Left ventricle myocardium inferior (tissue), 1 donor: ENCODE measurements at regions not wholly inside any gene's neighbourhood (a gene's known extent, or its start where the extent isn't known, plus 50 kb on each side); places are given as distances from the start of the nearest gene placed in this dataset.

Experiments
- DNase-seq: peaks from one replicate; pipeline ENCODE4 v3.0.0-alpha.2; 2020
- H3K27ac ChIP-seq: fragments of 200-600 bp; replicated peaks from 2 replicates; pipeline ENCODE4 v1.8.0; 2021
- H3K27me3 ChIP-seq: fragments of 200-600 bp; 2 replicates; pipeline ENCODE4 v1.8.0; 2021; ENCODE audit warnings: low read depth
- H3K36me3 ChIP-seq: fragments of 200-600 bp; 2 replicates; pipeline ENCODE4 v1.8.0; 2021
- H3K4me1 ChIP-seq: fragments of 200-600 bp; 2 replicates; pipeline ENCODE4 v1.8.0; 2021
- H3K4me3 ChIP-seq: fragments of 200-600 bp; 2 replicates; pipeline ENCODE4 v1.8.0; 2021; ENCODE audit warnings: mild to moderate bottlenecking, moderate library complexity
- H3K9me3 ChIP-seq: fragments of 200-600 bp; replicated peaks from 2 replicates; pipeline ENCODE4 v1.8.0; 2021
- intact Hi-C: fragments of 100-400 bp; cut with micrococcal nuclease; formaldehyde crosslinking; loops from one replicate; pipeline ENCODE4 v1.11.0; 2022
- TF ChIP-seq, protein P1 (sequence below): fragments of 200-600 bp; IDR thresholded peaks from 2 replicates; pipeline ENCODE4 v1.8.0; 2021; ENCODE audit warnings: antibody characterized with exemption, mild to moderate bottlenecking, borderline replicate concordance
- donor health status: DM: no; HTN: yes; CAD: no; lungs with severe emphysema.

DNA sequence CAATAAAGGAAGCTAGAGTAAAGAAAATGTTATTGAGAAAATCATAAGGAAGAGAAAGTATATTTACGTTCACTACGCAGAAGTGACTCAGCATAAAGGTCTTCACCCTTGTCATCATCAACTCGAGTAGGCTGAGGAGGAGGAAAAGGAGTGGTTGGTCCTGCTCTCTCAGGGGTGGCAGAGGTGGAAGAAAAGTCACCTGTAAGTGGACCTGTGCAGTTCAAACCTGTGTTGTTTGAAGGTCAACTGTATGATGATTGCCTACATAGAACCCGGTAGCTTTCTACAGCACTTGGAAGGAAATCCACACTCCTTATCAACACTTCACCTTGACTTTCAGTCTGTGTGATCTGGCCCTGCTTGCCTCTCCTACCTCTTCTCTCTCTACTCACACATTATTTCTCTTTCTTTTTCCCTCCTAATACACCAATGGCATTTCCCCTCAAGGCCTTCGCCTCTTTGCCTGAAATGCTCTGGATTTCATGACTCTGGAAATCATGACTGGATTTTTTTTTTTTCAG is 109.3 kb upstream of the CPEB4 start:
- H3K4me3 ChIP-seq: no peak overlapping the region
- no peak overlapping the region for H3K27ac ChIP-seq
- H3K9me3 ChIP-seq: no peaks in the 10 kb centered on the region
- H3K4me1 ChIP-seq: peaks cover 20% of the 10 kb centered on the region
- no peaks in the 10 kb centered on the region for H3K36me3 ChIP-seq
- no peaks in the 10 kb centered on the region for H3K27me3 ChIP-seq
- DNase-seq: no peak
- TF ChIP-seq, protein P1, sequence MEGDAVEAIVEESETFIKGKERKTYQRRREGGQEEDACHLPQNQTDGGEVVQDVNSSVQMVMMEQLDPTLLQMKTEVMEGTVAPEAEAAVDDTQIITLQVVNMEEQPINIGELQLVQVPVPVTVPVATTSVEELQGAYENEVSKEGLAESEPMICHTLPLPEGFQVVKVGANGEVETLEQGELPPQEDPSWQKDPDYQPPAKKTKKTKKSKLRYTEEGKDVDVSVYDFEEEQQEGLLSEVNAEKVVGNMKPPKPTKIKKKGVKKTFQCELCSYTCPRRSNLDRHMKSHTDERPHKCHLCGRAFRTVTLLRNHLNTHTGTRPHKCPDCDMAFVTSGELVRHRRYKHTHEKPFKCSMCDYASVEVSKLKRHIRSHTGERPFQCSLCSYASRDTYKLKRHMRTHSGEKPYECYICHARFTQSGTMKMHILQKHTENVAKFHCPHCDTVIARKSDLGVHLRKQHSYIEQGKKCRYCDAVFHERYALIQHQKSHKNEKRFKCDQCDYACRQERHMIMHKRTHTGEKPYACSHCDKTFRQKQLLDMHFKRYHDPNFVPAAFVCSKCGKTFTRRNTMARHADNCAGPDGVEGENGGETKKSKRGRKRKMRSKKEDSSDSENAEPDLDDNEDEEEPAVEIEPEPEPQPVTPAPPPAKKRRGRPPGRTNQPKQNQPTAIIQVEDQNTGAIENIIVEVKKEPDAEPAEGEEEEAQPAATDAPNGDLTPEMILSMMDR: no peak
- intact Hi-C loops: no loop called here

DNA sequence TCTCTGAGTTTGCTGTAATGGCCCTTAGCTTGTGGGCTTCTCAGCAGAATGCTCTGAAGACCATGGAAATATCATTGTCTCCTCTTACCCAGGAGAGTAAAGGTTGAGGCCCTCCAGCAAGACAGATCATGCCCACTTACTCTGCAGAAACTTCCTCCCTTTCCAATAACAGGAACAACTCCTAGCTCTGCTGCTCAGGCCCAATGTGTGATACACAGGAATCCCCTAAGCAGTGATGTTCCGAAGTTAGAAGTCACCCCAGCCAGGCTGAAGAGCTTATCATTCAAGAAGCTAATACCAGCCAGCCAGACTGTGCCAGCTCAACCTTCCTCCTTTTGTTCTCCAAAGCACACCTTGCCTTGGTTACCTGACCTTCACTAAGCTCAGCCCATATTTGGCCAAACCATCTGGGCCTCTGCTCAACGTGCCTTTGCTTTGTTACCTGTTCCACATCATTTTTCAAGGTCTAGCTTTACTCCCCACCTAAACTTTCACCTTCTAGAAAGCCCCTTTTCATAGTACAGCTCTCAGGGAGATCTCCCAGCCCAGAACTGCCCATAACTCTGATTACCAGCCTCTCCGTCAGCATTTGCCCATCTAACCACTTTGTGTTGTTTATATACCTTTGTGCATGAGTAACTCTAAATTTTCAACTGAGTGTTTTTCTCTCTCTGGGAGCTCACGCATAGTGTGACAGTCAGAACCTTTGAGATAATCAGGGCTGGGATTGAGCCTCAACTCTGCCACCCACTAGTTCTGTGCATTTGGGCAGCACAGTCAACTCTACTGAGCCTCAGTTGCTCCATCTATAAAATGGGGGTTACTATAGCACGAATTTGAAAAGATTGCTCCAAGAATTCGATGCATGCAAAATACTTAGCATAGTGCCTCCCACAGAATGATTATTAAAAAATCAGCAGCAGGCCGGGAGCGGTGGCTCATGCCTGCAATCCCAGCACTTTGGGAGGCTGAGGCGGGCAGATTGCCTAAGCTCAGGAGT is 107.6 kb upstream of the CPEB4 start:
- no peak overlapping the region for H3K27ac ChIP-seq
- no peak overlapping the region for H3K4me3 ChIP-seq
- H3K9me3 ChIP-seq: no peaks in the 10 kb centered on the region
- TF ChIP-seq, protein P1: no peak
- H3K36me3 ChIP-seq: no peaks in the 10 kb centered on the region
- no peak for DNase-seq
- peaks cover 18% of the 10 kb centered on the region for H3K4me1 ChIP-seq
- no peaks in the 10 kb centered on the region for H3K27me3 ChIP-seq
- intact Hi-C loops: no loop called here

DNA sequence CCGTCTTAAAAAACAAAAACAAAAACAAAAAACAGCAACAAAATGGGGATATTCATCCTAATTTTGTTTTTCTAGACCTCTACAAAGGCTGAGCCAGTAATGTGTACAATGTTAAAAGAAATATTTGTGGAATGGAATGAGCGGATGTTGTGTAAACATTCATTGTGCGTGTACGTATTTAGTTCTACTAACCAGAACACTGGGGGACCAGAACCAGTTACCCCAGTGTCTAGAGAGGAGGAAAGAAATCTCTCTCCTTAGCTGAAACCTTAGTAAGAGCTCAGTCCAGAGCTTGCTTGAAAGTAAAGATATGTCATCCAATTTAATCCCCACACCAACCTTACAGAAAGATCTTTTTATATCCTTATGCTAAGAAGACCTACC is 106.7 kb upstream of the CPEB4 start:
- Histone ChIP-seq H3K36me3 (no peaks in the 10 kb centered on the region), H3K9me3 (no peaks in the 10 kb centered on the region), H3K27ac (peak overlapping the region; percentile 58), H3K4me3 (no peak overlapping the region), H3K27me3 (no peaks in the 10 kb centered on the region), H3K4me1 (peaks cover 18% of the 10 kb centered on the region)
- TF ChIP-seq, protein P1: no peak
- no peak for DNase-seq
- intact Hi-C loops: no loop called here

DNA sequence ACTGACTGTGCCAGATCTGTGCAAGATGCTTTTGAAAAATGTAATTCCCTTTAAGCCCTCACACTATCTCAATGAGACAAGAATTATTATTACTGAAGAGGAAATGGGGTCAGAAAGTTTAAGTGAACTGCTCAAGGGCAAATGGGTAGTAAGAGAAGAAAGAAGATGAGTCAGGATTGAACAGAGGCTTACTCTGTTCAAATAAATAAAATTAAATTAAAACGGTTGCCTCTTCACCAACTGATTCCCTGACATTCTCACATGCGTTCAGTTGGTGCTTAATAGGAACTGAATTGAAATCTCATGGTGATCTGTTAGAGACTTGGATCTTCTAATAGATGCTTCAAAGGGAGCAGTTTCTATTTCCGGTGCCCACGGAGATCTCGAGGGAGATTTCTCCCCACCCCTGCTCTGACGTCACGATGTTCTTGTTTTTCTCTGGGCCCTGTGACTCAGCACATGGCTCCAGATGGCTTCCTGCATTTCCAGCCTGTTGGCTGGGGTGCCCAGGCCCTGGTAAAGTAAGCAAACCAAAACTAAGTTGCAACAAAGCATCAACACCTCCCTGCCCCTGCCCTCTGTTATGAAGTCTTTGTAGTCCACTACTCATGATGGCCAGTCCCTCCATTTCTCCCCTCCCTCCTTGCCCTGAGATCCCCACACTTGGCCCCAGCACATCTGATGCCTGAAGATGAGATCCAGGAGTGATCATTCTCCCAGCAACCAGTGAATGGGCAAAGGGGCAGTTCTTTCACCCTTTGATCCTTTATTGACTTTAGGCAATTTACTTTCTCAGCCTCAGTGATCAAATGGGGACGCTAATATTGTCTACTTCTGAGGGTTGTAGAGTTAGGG is 106.1 kb upstream of the CPEB4 start:
- Histone ChIP-seq H3K27me3 (no peaks in the 10 kb centered on the region), H3K4me3 (no peak overlapping the region), H3K27ac (peak overlapping the region; percentile 58), H3K4me1 (peaks cover 18% of the 10 kb centered on the region), H3K9me3 (no peaks in the 10 kb centered on the region), H3K36me3 (no peaks in the 10 kb centered on the region)
- intact Hi-C loops: no loop called here
- TF ChIP-seq, protein P1: no peak
- DNase-seq: peak; percentile 75

DNA sequence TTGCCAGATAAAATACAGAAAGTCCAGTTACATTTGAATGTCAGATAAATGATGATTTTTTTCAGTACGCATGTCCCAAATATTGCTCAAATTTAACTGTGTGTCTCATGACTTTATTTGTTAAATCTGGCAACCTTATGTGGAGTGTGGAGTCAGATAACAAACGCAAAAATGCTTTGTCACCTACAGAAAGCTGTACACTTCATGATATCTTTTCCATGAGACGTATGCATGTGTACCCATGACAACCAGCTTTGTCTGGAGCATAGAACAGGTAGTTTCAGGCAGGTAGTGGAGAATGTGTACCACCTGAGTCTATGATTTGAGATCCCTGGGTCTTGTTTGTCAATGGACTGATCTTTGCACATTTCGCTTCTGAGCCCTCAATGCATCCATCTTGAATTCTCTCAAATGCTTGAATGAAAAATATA is 105.5 kb upstream of the CPEB4 start:
- no peak overlapping the region for H3K4me3 ChIP-seq
- peaks cover 18% of the 10 kb centered on the region for H3K4me1 ChIP-seq
- no peak for DNase-seq
- TF ChIP-seq, protein P1: no peak
- no peaks in the 10 kb centered on the region for H3K27me3 ChIP-seq
- H3K27ac ChIP-seq: peak overlapping the region; percentile 58
- intact Hi-C loops: no loop called here
- no peaks in the 10 kb centered on the region for H3K36me3 ChIP-seq
- H3K9me3 ChIP-seq: no peaks in the 10 kb centered on the region
